H1 (cell line): ENCODE measurements at regions not wholly inside any gene's neighbourhood (a gene's known extent, or its start where the extent isn't known, plus 50 kb on each side); places are given as distances from the start of the nearest gene placed in this dataset.

ENCODE experiments used
- CHD7 ChIP-seq: fragments of 300-600 bp; sonication (generic); IDR thresholded peaks from 2 replicates; pipeline ENCODE4 v1.7.1; 2012; ENCODE audit warnings: low read length, moderate library complexity, mild to moderate bottlenecking, inconsistent platforms; ENCODE audit not compliant: insufficient replicate concordance
- KDM4A ChIP-seq: IDR thresholded peaks from one replicate; pipeline ENCODE4 v1.7.1; 2012; ENCODE audit warnings: low read depth, mild to moderate bottlenecking, moderate library complexity, low read length, inconsistent platforms; ENCODE audit not compliant: severe bottlenecking
- KDM5A ChIP-seq: fragments of 200-600 bp; IDR thresholded peaks from 2 replicates; pipeline ENCODE4 v1.7.1; 2012; ENCODE audit warnings: mild to moderate bottlenecking, low read length, inconsistent platforms, mixed read lengths

- TF ChIP-seq CHD7: no peak
- TF ChIP-seq KDM5A: no peak
- no peak for TF ChIP-seq KDM4A
These were observed 140.1 kb upstream of the KCNN2 start (continued) for GRCh38 chr5:114221807-114222206.
